ENCODE measurements at regions not wholly inside any gene's neighbourhood (a gene's known extent, or its start where the extent isn't known, plus 50 kb on each side); places are given as distances from the start of the nearest gene placed in this dataset.

- DNase-seq (no peak), ATAC-seq (ENCODE audit: low read depth) (no peak)
- Histone ChIP-seq H3K4me3 (ENCODE audit: control extremely low read depth in 1 of 5, extremely low read depth in 1 of 5, insufficient read depth in 1 of 5, low read depth in 2 of 5, low read length in 4 of 5) (no peak overlapping the region), H4K20me1 (ENCODE audit: control insufficient read depth, insufficient read depth, low read length, poor library complexity, severe bottlenecking) (no peaks in the 10 kb centered on the region), H3K9ac (ENCODE audit: low read length) (no peak overlapping the region), H3K9me3 (ENCODE audit: control extremely low read depth in 1 of 3, control insufficient read depth in 2 of 3, insufficient read depth in 1 of 3, low read length in 2 of 3) (no peaks in the 10 kb centered on the region), H3K36me3 (replicated peaks in 1 of 2; ENCODE audit: control extremely low read depth in 1 of 2, control insufficient read depth in 1 of 2, extremely low read depth in 1 of 2, insufficient read depth in 2 of 2, low read length in 1 of 2) (no peaks in the 10 kb centered on the region), H3K79me2 (ENCODE audit: control insufficient read depth, insufficient read depth, low read length) (no peaks in the 10 kb centered on the region), H3K27ac (ENCODE audit: low read length in 2 of 2) (no peak overlapping the region), H3K4me2 (replicated peaks; ENCODE audit: low read depth, low read length, poor library complexity, severe bottlenecking) (no peak overlapping the region), H3K4me1 (ENCODE audit: control insufficient read depth in 2 of 2, insufficient read depth in 2 of 2, low read length in 2 of 2) (no peaks in the 10 kb centered on the region), H3K27me3 (replicated peaks in 1 of 4; ENCODE audit: control extremely low read depth in 1 of 4, control insufficient read depth in 3 of 4, insufficient read depth in 4 of 4, low read length in 3 of 4) (no peaks in the 10 kb centered on the region), H2AFZ (ENCODE audit: insufficient read depth, low read depth, low read length, poor library complexity, severe bottlenecking) (no peak overlapping the region)
- Mint-ChIP-seq H3K9me3 (ENCODE audit: insufficient read depth) (no peaks in the 10 kb centered on the region), H3K27ac (no peak overlapping the region), H3K4me3 (no peak overlapping the region), H3K27me3 (peaks cover 14% of the 10 kb centered on the region), H3K4me1 (no peaks in the 10 kb centered on the region)
- CTCF ChIA-PET: no interaction called here
- intact Hi-C loops (cut with micrococcal nuclease): no loop called here
- no peak for TF ChIP-seq EZH2 (IDR thresholded peaks at IDR 0.05; ENCODE audit: borderline replicate concordance, insufficient read depth, low read depth, low read length, poor library complexity, severe bottlenecking)
- TF ChIP-seq, protein P1, sequence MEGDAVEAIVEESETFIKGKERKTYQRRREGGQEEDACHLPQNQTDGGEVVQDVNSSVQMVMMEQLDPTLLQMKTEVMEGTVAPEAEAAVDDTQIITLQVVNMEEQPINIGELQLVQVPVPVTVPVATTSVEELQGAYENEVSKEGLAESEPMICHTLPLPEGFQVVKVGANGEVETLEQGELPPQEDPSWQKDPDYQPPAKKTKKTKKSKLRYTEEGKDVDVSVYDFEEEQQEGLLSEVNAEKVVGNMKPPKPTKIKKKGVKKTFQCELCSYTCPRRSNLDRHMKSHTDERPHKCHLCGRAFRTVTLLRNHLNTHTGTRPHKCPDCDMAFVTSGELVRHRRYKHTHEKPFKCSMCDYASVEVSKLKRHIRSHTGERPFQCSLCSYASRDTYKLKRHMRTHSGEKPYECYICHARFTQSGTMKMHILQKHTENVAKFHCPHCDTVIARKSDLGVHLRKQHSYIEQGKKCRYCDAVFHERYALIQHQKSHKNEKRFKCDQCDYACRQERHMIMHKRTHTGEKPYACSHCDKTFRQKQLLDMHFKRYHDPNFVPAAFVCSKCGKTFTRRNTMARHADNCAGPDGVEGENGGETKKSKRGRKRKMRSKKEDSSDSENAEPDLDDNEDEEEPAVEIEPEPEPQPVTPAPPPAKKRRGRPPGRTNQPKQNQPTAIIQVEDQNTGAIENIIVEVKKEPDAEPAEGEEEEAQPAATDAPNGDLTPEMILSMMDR (IDR thresholded peaks at IDR 0.05): no peak
- POLR2A ChIA-PET: no interaction called here
Measured at GRCh38 chr4:173468314-173468713, 61.7 kb downstream of the HAND2 start.

GRCh38 chr4:173466101-173466500 lies 63.9 kb downstream of the HAND2 start:
- no peak overlapping the region for H3K4me2 ChIP-seq (replicated peaks; ENCODE audit: low read depth, low read length, poor library complexity, severe bottlenecking)
- H4K20me1 ChIP-seq (ENCODE audit: control insufficient read depth, insufficient read depth, low read length, poor library complexity, severe bottlenecking): no peaks in the 10 kb centered on the region
- intact Hi-C loops (cut with micrococcal nuclease): no loop called here
- H3K9me3 Mint-ChIP-seq (ENCODE audit: insufficient read depth): no peaks in the 10 kb centered on the region
- no peaks in the 10 kb centered on the region for H3K36me3 ChIP-seq (replicated peaks in 1 of 2; ENCODE audit: control extremely low read depth in 1 of 2, control insufficient read depth in 1 of 2, extremely low read depth in 1 of 2, insufficient read depth in 2 of 2, low read length in 1 of 2)
- ATAC-seq (ENCODE audit: low read depth) (no peak), DNase-seq (no peak)
- H3K9ac ChIP-seq (ENCODE audit: low read length): no peak overlapping the region
- H2AFZ ChIP-seq (ENCODE audit: insufficient read depth, low read depth, low read length, poor library complexity, severe bottlenecking): no peak overlapping the region
- no peak overlapping the region for H3K4me3 Mint-ChIP-seq
- H3K27me3 ChIP-seq (replicated peaks in 1 of 4; ENCODE audit: control extremely low read depth in 1 of 4, control insufficient read depth in 3 of 4, insufficient read depth in 4 of 4, low read length in 3 of 4): no peaks in the 10 kb centered on the region
- no peaks in the 10 kb centered on the region for H3K4me1 ChIP-seq (ENCODE audit: control insufficient read depth in 2 of 2, insufficient read depth in 2 of 2, low read length in 2 of 2)
- no peak overlapping the region for H3K27ac ChIP-seq (ENCODE audit: low read length in 2 of 2)
- ChIA-PET POLR2A (no interaction called here), CTCF (no interaction called here)
- no peaks in the 10 kb centered on the region for H3K4me1 Mint-ChIP-seq
- peaks cover 9% of the 10 kb centered on the region for H3K27me3 Mint-ChIP-seq
- H3K79me2 ChIP-seq (ENCODE audit: control insufficient read depth, insufficient read depth, low read length): no peaks in the 10 kb centered on the region
- TF ChIP-seq, protein P1 (IDR thresholded peaks at IDR 0.05): no peak
- no peak for TF ChIP-seq EZH2 (IDR thresholded peaks at IDR 0.05; ENCODE audit: borderline replicate concordance, insufficient read depth, low read depth, low read length, poor library complexity, severe bottlenecking)
- no peak overlapping the region for H3K27ac Mint-ChIP-seq
- H3K4me3 ChIP-seq (ENCODE audit: control extremely low read depth in 1 of 5, extremely low read depth in 1 of 5, insufficient read depth in 1 of 5, low read depth in 2 of 5, low read length in 4 of 5): no peak overlapping the region
- no CpG with 5 or more reads among the region's 2 CpGs for WGBS (ENCODE audit: insufficient coverage)
- H3K9me3 ChIP-seq (ENCODE audit: control extremely low read depth in 1 of 3, control insufficient read depth in 2 of 3, insufficient read depth in 1 of 3, low read length in 2 of 3): no peaks in the 10 kb centered on the region
